Keratinocyte (primary cell): ENCODE measurements at regions not wholly inside any gene's neighbourhood (a gene's known extent, or its start where the extent isn't known, plus 50 kb on each side); places are given as distances from the start of the nearest gene placed in this dataset.

Experiments
- DNase-seq: peaks from one replicate; pipeline ENCODE4 v3.0.0-alpha.2; 2011; ENCODE audit warnings: low read depth, missing footprints, low spot score
- FAIRE-seq: peaks from 2 replicates; lab custom pipeline; 2011; peaks lifted over from hg19 to GRCh38; lab: Jason Lieb, UNC
- H2AFZ ChIP-seq: 2 replicates; pipeline ENCODE4 v1.6.0; 2012; ENCODE audit warnings: low read length, control low read depth, inconsistent platforms; ENCODE audit not compliant: control insufficient read depth
- H3K27ac ChIP-seq: 2 replicates; pipeline ENCODE4 v1.5.1; 2011; ENCODE audit warnings: low read length; ENCODE audit not compliant: control insufficient read depth, insufficient read depth
- H3K27me3 ChIP-seq: 3 replicates; pipeline ENCODE4 v1.6.0; 2011; ENCODE audit warnings: low read length; ENCODE audit not compliant: control insufficient read depth, insufficient read depth; ENCODE audit errors: extremely low read depth
- H3K36me3 ChIP-seq, 2 experiments: 2 replicates in 1 of 2; 3 replicates in 1 of 2; pipeline ENCODE4 v1.5.1; 2011; ENCODE audit warnings: low read length in 2 of 2, mild to moderate bottlenecking in 1 of 2; ENCODE audit not compliant: control insufficient read depth in 2 of 2, insufficient read depth in 2 of 2; ENCODE audit errors: extremely low read depth in 1 of 2
- H3K4me1 ChIP-seq: 3 replicates; pipeline ENCODE4 v1.5.1; 2011; ENCODE audit warnings: low read length; ENCODE audit not compliant: control insufficient read depth, insufficient read depth; ENCODE audit errors: extremely low read depth
- H3K4me2 ChIP-seq: 3 replicates; pipeline ENCODE4 v1.6.0; 2011; ENCODE audit warnings: low read depth, low read length; ENCODE audit not compliant: control insufficient read depth, insufficient read depth; ENCODE audit errors: extremely low read depth
- H3K4me3 ChIP-seq, 3 experiments: fragments of 200-600 bp in 1 of 3; sonication (generic) in 1 of 3; 2 replicates in 2 of 3; 3 replicates in 1 of 3; pipeline ENCODE4 v1.5.1; 2011 to 2016; ENCODE audit warnings: low read length in 3 of 3, mild to moderate bottlenecking in 3 of 3, control low read depth in 2 of 3, inconsistent platforms in 1 of 3, low read depth in 1 of 3, mixed read lengths in 1 of 3, mixed run types in 1 of 3, moderate library complexity in 1 of 3; ENCODE audit not compliant: control insufficient read depth in 2 of 3, insufficient read depth in 2 of 3; ENCODE audit errors: extremely low read depth in 1 of 3
- H3K79me2 ChIP-seq: 2 replicates; pipeline ENCODE4 v1.6.0; 2012; ENCODE audit warnings: low read length; ENCODE audit not compliant: control insufficient read depth, insufficient read depth
- H3K9ac ChIP-seq: 3 replicates; pipeline ENCODE4 v1.6.0; 2011; ENCODE audit warnings: low read length; ENCODE audit not compliant: control insufficient read depth, insufficient read depth; ENCODE audit errors: extremely low read depth
- H3K9me1 ChIP-seq: 3 replicates; pipeline ENCODE4 v1.6.0; 2011; ENCODE audit warnings: low read length; ENCODE audit not compliant: control insufficient read depth, insufficient read depth; ENCODE audit errors: extremely low read depth
- H3K9me3 ChIP-seq: 2 replicates; pipeline ENCODE4 v1.5.1; 2012; ENCODE audit warnings: low read depth, low read length; ENCODE audit not compliant: control insufficient read depth
- H4K20me1 ChIP-seq: 3 replicates; pipeline ENCODE4 v1.6.0; 2011; ENCODE audit warnings: low read length; ENCODE audit not compliant: control insufficient read depth, insufficient read depth; ENCODE audit errors: extremely low read depth
- EZH2 ChIP-seq: IDR thresholded peaks from one replicate; pipeline ENCODE4 v1.6.1; 2012; ENCODE audit warnings: inconsistent platforms, mild to moderate bottlenecking, low read length, moderate library complexity
- dilution Hi-C: fragments of 300-500 bp; cut with MboI; formaldehyde crosslinking; loops from one replicate; pipeline ENCODE4 v1.7.0; 2020; ENCODE audit warnings: low sequenced_read_pairs; ENCODE audit not compliant: extremely low pct_ligation_motif_present
- TF ChIP-seq, protein P1 (sequence below), 3 experiments: IDR thresholded peaks in 1 of 3; conservative IDR thresholded peaks in 1 of 3; optimal IDR thresholded peaks in 1 of 3; 2 replicates in 2 of 3; 3 replicates in 1 of 3; pipeline versions ENCODE3 to v1.5.1; 2011; ENCODE audit warnings: low read length in 3 of 3, mild to moderate bottlenecking in 3 of 3, moderate library complexity in 2 of 3, control low read depth in 1 of 3, inconsistent platforms in 1 of 3; ENCODE audit not compliant: insufficient read depth in 2 of 3; ENCODE audit errors: extremely low read depth in 1 of 3

DNA sequence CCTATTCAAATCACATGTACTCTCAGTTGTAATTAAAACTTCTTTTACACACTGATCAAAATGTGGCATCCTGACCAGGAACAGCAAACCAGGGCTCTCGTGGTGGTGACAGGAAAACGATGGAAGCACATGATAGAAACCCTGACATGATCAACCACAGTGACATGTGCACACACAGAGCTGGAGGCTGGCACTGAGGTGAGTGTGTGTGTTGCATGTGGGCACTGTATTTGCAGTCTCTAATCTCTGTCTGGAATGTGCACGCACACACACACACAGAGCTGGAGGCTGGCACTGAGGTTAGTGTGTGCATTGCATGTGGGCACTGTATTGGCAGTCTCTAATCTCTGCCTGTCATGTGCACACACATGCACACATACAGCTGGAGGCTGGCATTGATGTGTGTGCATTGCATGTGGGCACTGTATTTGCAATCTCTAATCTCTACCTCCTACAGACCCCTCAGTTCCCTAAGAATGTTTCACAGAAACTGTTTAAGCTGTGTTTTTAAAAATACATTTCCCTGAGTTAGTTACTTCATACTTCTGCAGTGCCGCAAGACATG is 406.9 kb downstream of the SFMBT2 start:
- dilution Hi-C loops = no loop called here
- H3K4me1 ChIP-seq = no peaks in the 10 kb centered on the region
- no peaks in the 10 kb centered on the region for H3K79me2 ChIP-seq
- H4K20me1 ChIP-seq = no peaks in the 10 kb centered on the region
- H3K9me3 ChIP-seq = no peaks in the 10 kb centered on the region
- TF ChIP-seq EZH2 = no peak
- TF ChIP-seq, protein P1, sequence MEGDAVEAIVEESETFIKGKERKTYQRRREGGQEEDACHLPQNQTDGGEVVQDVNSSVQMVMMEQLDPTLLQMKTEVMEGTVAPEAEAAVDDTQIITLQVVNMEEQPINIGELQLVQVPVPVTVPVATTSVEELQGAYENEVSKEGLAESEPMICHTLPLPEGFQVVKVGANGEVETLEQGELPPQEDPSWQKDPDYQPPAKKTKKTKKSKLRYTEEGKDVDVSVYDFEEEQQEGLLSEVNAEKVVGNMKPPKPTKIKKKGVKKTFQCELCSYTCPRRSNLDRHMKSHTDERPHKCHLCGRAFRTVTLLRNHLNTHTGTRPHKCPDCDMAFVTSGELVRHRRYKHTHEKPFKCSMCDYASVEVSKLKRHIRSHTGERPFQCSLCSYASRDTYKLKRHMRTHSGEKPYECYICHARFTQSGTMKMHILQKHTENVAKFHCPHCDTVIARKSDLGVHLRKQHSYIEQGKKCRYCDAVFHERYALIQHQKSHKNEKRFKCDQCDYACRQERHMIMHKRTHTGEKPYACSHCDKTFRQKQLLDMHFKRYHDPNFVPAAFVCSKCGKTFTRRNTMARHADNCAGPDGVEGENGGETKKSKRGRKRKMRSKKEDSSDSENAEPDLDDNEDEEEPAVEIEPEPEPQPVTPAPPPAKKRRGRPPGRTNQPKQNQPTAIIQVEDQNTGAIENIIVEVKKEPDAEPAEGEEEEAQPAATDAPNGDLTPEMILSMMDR (optimal IDR thresholded peaks at IDR 0.05 in 1 of 3, IDR thresholded peaks at IDR 0.05 in 1 of 3, conservative IDR thresholded peaks at IDR 0.05 in 1 of 3; ENCODE audit: extremely low read depth in 1 of 3, insufficient read depth in 2 of 3, low read length in 3 of 3) = no peak
- no peak overlapping the region for H3K4me2 ChIP-seq
- no peaks in the 10 kb centered on the region for H3K9me1 ChIP-seq
- H3K27ac ChIP-seq = no peak overlapping the region
- no peaks in the 10 kb centered on the region for H3K36me3 ChIP-seq
- no peaks in the 10 kb centered on the region for H3K27me3 ChIP-seq
- H3K9ac ChIP-seq = no peak overlapping the region
- no peak overlapping the region for H3K4me3 ChIP-seq
- no peak for DNase-seq
- H2AFZ ChIP-seq = no peak overlapping the region
- no peak for FAIRE-seq

DNA sequence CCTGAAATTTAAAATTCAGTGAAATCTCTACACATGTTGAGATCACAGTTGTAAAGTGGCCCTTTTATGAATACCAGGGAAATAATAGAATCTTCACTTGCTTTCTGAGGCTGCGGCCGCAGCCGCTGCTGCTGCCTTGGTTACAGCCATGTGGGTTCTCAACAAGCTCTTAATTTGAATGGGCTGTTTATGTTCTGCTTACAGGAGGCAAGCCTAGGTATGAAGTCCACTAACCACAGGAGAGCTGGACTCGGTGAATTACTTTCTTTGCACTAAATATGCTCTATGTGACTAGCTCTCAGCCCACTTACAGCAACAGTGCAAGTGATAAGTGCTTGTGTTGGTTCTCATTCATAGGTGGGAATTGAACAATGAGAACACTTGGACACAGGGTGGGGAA is 410.8 kb downstream of the SFMBT2 start:
- Histone ChIP-seq H3K9ac (no peak overlapping the region), H3K9me1 (no peaks in the 10 kb centered on the region), H3K4me1 (no peaks in the 10 kb centered on the region), H3K4me3 (no peak overlapping the region), H3K36me3 (no peaks in the 10 kb centered on the region), H4K20me1 (no peaks in the 10 kb centered on the region), H3K27ac (no peak overlapping the region), H2AFZ (no peak overlapping the region), H3K79me2 (no peaks in the 10 kb centered on the region), H3K27me3 (peaks cover 4% of the 10 kb centered on the region), H3K4me2 (no peak overlapping the region), H3K9me3 (no peaks in the 10 kb centered on the region)
- no peak for DNase-seq
- TF ChIP-seq, protein P1 (optimal IDR thresholded peaks at IDR 0.05 in 1 of 3, IDR thresholded peaks at IDR 0.05 in 1 of 3, conservative IDR thresholded peaks at IDR 0.05 in 1 of 3; ENCODE audit: extremely low read depth in 1 of 3, insufficient read depth in 2 of 3, low read length in 3 of 3) = no peak
- no peak for TF ChIP-seq EZH2
- dilution Hi-C loops = no loop called here
- no peak for FAIRE-seq
